ENCODE measurements at regions not wholly inside any gene's neighbourhood (a gene's known extent, or its start where the extent isn't known, plus 50 kb on each side); places are given as distances from the start of the nearest gene placed in this dataset.
"Not testable (repeated sequence)": the region's sequence is repeated elsewhere in the genome, so short reads cannot be mapped to it uniquely, and the experiment has no call there.

DNA sequence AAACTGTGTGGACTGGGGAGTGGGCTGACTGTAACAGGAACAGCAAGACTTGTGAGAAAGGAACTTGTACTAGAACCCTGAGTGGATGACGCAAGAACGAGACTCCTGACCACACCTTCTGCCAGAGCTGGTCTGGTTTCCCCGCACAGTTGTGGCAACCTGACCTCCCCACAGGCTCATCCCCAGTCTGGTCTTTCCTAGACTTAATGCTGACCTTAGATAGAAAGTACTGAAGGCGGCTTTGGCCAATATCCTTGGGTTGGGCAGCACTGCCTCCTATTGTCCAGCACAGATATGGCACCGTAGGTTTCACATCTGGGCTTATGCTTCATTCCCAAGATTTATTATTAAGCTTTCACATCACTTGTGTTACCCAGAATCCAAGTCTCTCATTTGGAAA lies 137.8 kb upstream of the FRG1 start:
- DNase-seq (ENCODE audit: low read depth, low spot score): no peak

- no peak for DNase-seq (ENCODE audit: low read depth, low spot score)
These were observed 135.8 kb upstream of the FRG1 start for GRCh38 chr4:189804894-189805293.

GRCh38 chr4:189806506-189806905 lies 134.2 kb upstream of the FRG1 start:
- DNase-seq (ENCODE audit: low read depth, low spot score): no peak

DNA sequence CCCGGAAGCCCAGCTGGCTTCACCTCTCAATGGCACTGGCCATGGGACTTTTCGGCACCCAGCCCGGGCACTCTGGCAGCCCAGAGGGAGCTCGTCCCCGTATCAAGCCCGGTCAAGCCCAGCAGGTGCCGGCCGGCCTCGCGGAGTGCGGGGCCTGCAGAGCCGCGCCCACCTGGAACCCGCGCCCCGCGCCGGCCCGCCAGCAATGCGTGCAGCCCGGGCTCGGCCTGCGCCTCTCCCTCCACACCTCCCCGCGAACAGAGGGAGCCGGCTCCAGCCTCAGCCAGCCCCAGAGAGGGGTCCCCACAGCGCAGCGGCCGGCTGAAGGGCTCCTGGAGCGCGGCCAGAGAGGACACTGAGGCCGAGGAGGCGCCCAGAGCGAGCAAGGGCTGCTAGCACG lies 133.6 kb upstream of the FRG1 start:
- no peak for DNase-seq (ENCODE audit: low read depth, low spot score)

DNA sequence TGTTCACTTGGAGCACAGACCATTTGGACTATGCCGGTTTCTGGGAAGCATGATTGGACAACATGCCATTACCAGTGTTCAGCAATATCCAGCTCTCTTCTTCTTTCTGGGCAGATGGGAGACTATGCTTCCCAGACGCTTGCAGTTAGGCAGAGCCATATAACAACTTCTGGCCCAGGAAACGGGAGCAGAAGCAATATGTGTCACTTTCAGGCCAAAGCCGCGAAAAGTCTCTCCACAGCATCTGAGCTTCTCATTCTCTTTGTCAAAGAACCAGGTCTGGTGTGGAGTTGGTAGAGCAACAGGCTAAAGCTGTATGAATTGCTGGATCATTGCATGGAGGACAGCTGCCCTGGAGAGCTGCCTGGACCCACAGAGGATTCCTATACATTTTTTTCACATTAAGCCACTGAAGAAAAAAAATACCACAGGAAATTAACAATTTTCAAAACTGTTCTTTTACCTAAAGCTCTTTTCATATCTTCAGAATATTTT lies 131.4 kb upstream of the FRG1 start:
- DNase-seq (ENCODE audit: low read depth, low spot score): no peak

DNA sequence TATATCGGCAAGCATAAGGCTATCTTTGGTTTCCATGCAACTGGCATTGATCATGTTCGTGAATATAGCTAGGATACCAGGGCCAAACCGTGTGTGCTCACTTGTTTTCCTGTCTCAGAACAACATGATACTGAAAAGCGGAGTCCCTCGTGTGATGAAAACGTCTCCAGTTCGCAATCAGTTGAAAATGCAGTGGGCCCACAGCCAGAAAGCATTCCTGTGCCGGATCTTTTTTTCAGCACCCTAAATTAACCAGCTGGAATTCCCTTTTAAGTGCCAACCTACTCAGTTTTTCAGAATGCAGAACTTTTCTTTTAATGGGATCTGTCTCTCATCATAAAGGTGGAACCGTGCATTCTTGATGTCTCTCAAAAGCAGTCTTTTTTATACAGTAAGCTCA lies 130.8 kb upstream of the FRG1 start:
- DNase-seq (ENCODE audit: low read depth, low spot score): no peak

- not testable (repeated sequence) for DNase-seq (ENCODE audit: low read depth, low spot score)
These were observed 130.1 kb upstream of the FRG1 start for GRCh38 chr4:189810318-189811181.

DNA sequence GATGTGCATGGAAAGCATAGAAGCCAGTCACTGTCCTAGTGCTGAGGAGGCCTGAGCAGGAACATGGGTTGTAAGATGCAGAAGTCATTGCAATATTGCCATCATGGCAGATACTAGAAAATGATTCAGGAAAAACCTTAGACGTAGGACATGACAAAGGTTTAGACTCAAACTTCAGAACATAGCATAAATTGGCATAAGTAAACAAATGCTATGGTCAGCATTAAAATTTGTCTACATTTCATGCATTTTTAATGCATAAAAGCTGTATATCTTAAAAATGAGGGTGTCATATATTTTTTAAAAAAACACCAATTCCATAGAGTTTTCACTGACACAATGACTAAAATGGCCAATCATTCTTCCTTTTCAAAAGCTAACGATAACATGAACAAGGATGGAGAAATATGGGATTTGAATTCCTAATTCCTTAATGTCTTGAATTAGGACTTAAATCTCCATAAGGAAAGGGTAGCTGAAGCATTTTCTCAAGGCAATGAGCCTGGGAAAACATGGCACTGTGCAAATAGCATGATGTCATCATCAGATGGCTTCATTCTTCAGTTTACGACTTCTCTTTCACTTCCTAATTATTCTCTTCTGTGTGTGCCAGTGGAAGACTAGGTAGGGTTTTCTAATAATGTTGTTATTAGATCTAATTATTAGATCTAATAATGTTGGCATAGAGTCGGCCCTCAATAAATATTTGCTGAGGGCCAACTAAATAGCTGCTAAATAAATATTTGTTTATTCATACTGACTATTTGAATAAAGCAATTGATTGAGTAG lies 125.1 kb upstream of the FRG1 start:
- DNase-seq (ENCODE audit: low read depth, low spot score): no peak

DNA sequence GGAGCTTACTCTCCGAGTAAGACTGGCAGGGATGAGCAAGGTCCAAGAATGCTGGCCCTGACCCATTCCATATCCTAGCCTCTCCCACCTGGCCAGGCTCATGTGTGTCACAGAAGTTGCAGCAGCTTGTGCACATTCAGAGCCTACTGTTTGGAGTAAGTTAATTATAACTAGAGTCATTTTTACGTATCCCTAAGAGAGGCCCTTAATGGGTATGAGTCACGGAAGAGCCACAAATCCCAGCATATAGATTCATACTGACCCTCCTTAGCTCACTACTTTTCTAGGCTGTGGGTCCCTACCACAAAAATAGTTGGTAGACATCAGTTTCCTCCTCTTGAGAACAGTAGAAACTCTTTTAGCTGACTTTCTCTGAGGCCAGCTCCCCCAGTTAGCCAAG lies 118.3 kb upstream of the FRG1 start:
- no peak for DNase-seq (ENCODE audit: low read depth, low spot score)

DNA sequence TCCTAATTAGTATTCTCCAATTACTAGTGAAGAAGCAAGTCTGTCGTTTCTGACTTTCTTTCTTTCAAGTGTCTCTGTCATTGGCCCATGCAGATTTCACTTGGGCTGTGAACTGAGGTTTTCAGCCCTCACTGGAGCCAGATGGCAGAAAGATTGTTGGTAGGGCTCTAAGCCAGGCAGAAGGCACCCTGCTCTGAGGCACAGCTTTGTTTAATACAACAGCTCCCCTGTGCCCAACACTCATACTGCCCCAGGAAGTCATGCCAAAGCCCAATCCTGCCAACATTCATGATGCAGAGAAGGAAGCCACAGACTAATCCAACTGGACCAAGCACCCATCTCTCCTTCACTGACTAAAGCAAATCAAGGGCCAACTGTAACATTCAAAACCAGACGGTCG lies 117.1 kb upstream of the FRG1 start:
- DNase-seq (ENCODE audit: low read depth, low spot score): no peak

DNA sequence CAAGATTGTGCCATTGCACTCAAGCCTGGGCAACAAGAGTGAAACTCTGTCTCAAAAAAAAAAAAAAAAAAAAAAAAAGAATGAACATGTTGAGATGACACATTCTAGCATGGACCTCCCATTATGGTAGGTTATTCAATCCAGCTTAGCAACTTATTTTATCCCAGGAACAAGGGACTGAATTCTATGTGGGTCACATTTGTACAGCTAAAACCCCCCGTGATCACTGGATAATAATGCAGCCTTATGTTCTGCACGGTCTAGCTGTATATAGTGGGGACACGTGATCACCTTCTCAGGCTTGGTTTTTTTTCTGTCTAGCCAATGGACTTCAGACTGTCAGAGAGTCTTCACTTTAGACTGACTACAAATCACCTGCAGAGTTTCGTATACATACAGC lies 115.2 kb upstream of the FRG1 start:
- no peak for DNase-seq (ENCODE audit: low read depth, low spot score)

DNA sequence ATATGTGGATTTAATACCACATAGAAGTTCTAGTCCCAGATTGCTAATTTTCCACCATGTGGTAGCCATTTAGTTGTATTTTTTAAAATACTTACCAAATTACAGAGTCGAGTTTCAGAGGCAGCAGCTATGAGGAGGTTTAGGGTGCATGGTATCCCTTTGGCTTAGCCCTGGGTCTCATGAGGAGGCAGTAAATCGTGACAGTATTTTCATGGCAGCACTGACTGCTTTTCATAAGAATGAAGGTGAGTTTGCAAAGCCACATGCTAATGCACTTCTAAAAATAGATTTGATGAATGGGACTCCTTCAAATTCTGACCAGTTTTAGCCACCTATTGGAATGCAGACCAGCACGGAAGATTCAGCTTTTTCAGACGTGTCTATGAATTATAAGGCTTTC lies 114.0 kb upstream of the FRG1 start:
- no peak for DNase-seq (ENCODE audit: low read depth, low spot score)

DNA sequence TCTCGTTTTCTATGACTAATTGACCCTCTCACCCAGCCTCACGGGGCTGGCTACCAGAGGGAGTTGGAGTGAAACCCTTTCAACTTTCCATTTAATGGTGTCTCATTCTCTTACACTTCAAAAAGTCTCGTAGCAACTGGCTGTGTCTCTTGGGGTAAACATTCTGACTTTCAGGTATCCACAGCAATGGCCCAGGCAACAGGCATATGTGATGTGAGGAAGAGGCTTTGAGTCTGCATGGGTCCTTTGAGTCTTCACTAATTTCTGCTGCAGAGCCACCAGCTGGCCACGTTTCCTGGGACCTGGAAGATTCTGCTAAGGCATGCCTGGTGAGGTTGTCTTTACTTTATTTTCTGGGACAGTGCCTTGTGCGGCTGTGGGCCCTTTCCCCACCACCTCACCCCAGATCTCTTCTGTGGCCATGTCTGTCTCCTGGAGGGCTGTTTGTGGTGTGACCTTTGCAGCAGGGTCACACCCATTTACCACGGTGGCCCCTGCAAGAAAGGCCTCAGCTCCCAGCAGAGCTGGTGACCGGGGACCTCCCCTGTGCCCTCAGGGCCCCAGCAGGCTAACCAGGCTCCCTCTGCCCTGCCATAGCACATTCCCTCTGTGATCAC lies 112.5 kb upstream of the FRG1 start:
- DNase-seq (ENCODE audit: low read depth, low spot score): no peak

DNA sequence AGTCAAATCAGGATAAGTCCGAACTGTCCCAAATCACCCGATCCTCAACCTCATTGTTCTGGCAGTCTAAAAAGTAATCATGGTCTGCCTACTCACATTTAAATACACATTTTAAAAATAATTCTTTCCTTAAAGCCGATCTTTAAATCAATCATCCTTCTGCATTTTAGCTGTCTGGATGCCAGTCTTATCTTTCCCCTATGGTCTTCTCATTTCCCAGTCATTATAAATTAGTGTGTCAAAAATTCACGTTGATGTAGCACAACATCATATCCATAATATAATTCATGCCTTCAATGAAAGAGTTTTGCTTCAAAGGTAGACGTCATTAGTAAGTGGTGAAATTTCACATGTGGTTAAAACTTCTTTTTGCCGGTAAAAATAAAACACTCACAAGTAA lies 108.1 kb upstream of the FRG1 start:
- no peak for DNase-seq (ENCODE audit: low read depth, low spot score)

GRCh38 chr4:189834616-189835015 lies 106.1 kb upstream of the FRG1 start:
- no peak for DNase-seq (ENCODE audit: low read depth, low spot score)

DNA sequence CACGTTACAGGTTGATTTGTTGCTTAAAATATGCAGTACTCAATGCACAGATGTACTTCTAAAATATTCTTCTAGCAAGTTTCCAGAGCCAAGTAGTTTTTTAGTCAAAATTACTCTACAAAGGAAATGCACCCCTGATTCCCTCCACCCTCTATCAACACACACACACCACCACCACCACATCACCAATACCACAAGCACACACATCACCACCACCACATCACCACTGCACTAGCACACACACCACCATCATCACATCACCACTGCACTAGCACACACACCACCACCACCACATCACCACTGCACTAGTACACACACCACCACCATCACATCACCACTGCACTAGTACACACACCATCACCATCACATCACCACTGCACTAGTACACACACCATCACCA lies 105.2 kb upstream of the FRG1 start:
- no peak for DNase-seq (ENCODE audit: low read depth, low spot score)

DNA sequence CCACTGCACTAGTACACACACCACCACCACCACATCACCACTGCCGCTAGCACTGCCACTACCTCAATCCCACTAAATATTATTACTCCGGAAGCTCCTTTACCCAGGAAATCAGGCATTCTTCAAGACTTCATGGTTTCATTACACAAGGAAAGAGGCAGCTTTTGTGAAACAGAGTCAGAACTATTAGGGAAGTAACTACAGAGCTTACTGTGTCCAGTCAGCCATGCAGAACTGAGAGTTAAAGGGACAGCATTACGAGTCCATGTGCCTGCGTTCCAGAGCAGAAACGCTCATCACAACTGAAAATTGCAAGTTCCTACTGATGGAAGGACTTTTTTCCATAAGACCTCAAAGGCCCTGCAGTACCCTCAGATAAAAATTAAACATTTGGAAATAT lies 103.2 kb upstream of the FRG1 start:
- DNase-seq (ENCODE audit: low read depth, low spot score): no peak

DNA sequence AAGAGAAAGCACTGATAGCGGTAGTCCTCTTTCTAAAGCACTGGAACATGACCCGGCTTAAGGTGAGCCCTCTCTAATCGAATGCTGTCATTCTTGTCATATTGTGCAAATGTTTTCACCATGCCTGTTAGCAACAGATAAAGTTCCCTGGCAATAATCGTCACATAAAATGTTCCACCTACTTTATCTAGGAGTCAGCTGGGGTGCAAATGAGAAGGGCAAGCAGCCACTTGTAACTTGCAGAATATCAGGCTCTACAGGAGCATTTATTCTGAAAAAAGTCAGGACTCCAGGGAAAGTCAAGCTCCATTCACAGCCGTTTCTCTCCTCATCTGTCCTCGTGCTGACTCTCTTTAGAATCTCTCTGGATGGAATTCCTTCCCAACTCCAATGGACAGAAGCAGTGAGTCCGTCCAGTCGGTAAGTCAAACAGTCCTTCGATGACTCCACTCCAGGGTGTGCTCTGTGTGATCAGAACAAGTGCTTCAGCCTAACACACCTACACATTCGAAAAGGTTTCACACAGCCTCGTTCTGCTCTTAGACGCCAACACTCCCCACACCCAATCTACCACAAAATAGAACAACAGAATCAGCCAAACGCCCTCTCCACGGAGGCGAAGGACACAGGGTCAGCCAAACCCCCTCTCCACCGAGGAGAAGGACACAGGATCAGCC lies 101.7 kb upstream of the FRG1 start:
- DNase-seq (ENCODE audit: low read depth, low spot score): no peak

- DNase-seq (ENCODE audit: low read depth, low spot score): no peak
These were observed 100.3 kb upstream of the FRG1 start for GRCh38 chr4:189840356-189840755.

- DNase-seq (ENCODE audit: low read depth, low spot score): no peak
These were observed 97.2 kb upstream of the FRG1 start for GRCh38 chr4:189843413-189844009.

- no peak for DNase-seq (ENCODE audit: low read depth, low spot score)
These were observed 95.4 kb upstream of the FRG1 start for GRCh38 chr4:189845145-189845846.
